ENCODE measurements at regions not wholly inside any gene's neighbourhood (a gene's known extent, or its start where the extent isn't known, plus 50 kb on each side); places are given as distances from the start of the nearest gene placed in this dataset.

GRCh38 chr3:23751212-23751723 is 54.5 kb upstream of the UBE2E1 start:
- intact Hi-C loops (cut with micrococcal nuclease) = no loop called here
- no peak overlapping the region for H3K4me3 ChIP-seq (ENCODE audit: low read length)
- H3K27ac ChIP-seq (ENCODE audit: low read length) = no peak overlapping the region
- no peak for ATAC-seq
- no peak for DNase-seq
- H3K36me3 Mint-ChIP-seq = no peaks in the 10 kb centered on the region
- no peak overlapping the region for H3K4me3 Mint-ChIP-seq
- no peaks in the 10 kb centered on the region for H3K36me3 ChIP-seq (ENCODE audit: control insufficient read depth, insufficient read depth, low read length)
- no peaks in the 10 kb centered on the region for H3K27me3 Mint-ChIP-seq (ENCODE audit: low read depth in 2 of 2)
- no peaks in the 10 kb centered on the region for H3K4me1 ChIP-seq (ENCODE audit: control insufficient read depth, insufficient read depth, low read length)
- H3K27me3 ChIP-seq (ENCODE audit: control insufficient read depth, insufficient read depth, low read length) = no peaks in the 10 kb centered on the region
- no peaks in the 10 kb centered on the region for H3K9me3 Mint-ChIP-seq
- WGBS (ENCODE audit: insufficient coverage) = 88% methylated on average over 6 of the region's 7 CpGs
- no peaks in the 10 kb centered on the region for H3K4me1 Mint-ChIP-seq
- H3K9me3 ChIP-seq (ENCODE audit: control insufficient read depth, insufficient read depth, low read length) = no peaks in the 10 kb centered on the region
- no peak for TF ChIP-seq CTCF (IDR thresholded peaks at IDR 0.05)
- H3K27ac Mint-ChIP-seq = no peak overlapping the region

GRCh38 chr3:23752126-23752525 is 53.6 kb upstream of the UBE2E1 start:
- Histone ChIP-seq H3K27me3 (ENCODE audit: control insufficient read depth, insufficient read depth, low read length) (no peaks in the 10 kb centered on the region), H3K4me1 (ENCODE audit: control insufficient read depth, insufficient read depth, low read length) (no peaks in the 10 kb centered on the region), H3K36me3 (ENCODE audit: control insufficient read depth, insufficient read depth, low read length) (no peaks in the 10 kb centered on the region), H3K9me3 (ENCODE audit: control insufficient read depth, insufficient read depth, low read length) (no peaks in the 10 kb centered on the region), H3K27ac (ENCODE audit: low read length) (no peak overlapping the region), H3K4me3 (ENCODE audit: low read length) (no peak overlapping the region)
- Mint-ChIP-seq H3K4me1 (no peaks in the 10 kb centered on the region), H3K36me3 (no peaks in the 10 kb centered on the region), H3K4me3 (no peak overlapping the region), H3K27me3 (ENCODE audit: low read depth in 2 of 2) (no peaks in the 10 kb centered on the region), H3K9me3 (no peaks in the 10 kb centered on the region), H3K27ac (no peak overlapping the region)
- ATAC-seq (no peak), DNase-seq (no peak)
- intact Hi-C loops (cut with micrococcal nuclease) = no loop called here
- no peak for TF ChIP-seq CTCF (IDR thresholded peaks at IDR 0.05)
- 68% methylated on average over 3 of the region's 3 CpGs for WGBS (ENCODE audit: insufficient coverage)

GRCh38 chr3:23754215-23754614 is 51.5 kb upstream of the UBE2E1 start:
- Mint-ChIP-seq H3K4me1 (peaks cover 11 to 14% of the 10 kb centered on the region in 2 donors), H3K36me3 (no peaks in the 10 kb centered on the region), H3K27ac (no peak overlapping the region), H3K4me3 (no peak overlapping the region), H3K27me3 (ENCODE audit: low read depth in 2 of 2) (no peaks in the 10 kb centered on the region), H3K9me3 (no peaks in the 10 kb centered on the region)
- TF ChIP-seq CTCF (IDR thresholded peaks at IDR 0.05) = no peak
- Histone ChIP-seq H3K9me3 (ENCODE audit: control insufficient read depth, insufficient read depth, low read length) (no peaks in the 10 kb centered on the region), H3K36me3 (ENCODE audit: control insufficient read depth, insufficient read depth, low read length) (no peaks in the 10 kb centered on the region), H3K4me3 (ENCODE audit: low read length) (no peak overlapping the region), H3K27ac (ENCODE audit: low read length) (no peak overlapping the region), H3K27me3 (ENCODE audit: control insufficient read depth, insufficient read depth, low read length) (no peaks in the 10 kb centered on the region), H3K4me1 (ENCODE audit: control insufficient read depth, insufficient read depth, low read length) (peaks cover 8% of the 10 kb centered on the region)
- ATAC-seq (no peak), DNase-seq (no peak)
- WGBS (ENCODE audit: insufficient coverage) = 86% methylated on average over 4 of the region's 4 CpGs
- intact Hi-C loops (cut with micrococcal nuclease) = no loop called here

Data from natural killer cell (primary cell).